Fibroblast of pulmonary artery (primary cell): ENCODE measurements at regions not wholly inside any gene's neighbourhood (a gene's known extent, or its start where the extent isn't known, plus 50 kb on each side); places are given as distances from the start of the nearest gene placed in this dataset.

Source experiments
- DNase-seq: peaks from one replicate; pipeline ENCODE4 v3.0.0-alpha.2; 2010; ENCODE audit warnings: low read depth
- H3K4me3 ChIP-seq: replicated peaks from 2 replicates; pipeline ENCODE4 v1.5.1; 2011; ENCODE audit warnings: low read depth, mild to moderate bottlenecking, control low read depth, low read length, moderate library complexity
- CTCF ChIP-seq: IDR thresholded peaks from 2 replicates; pipeline ENCODE4 v1.5.1; 2011; ENCODE audit warnings: mild to moderate bottlenecking, control low read depth, low read length, inconsistent platforms; ENCODE audit errors: missing control alignments

GRCh38 chr15:93870583-93870982, 360.8 kb upstream of the MCTP2 start:
- DNase-seq = no peak
- TF ChIP-seq CTCF = no peak

GRCh38 chr15:93866948-93867347, 364.4 kb upstream of the MCTP2 start:
- no peak overlapping the region for H3K4me3 ChIP-seq
- no peak for TF ChIP-seq CTCF

More at GRCh38 chr15:93870583-93870982, 360.8 kb upstream of the MCTP2 start:
- no peak overlapping the region for H3K4me3 ChIP-seq

GRCh38 chr15:93866476-93866875, 364.9 kb upstream of the MCTP2 start:
- no peak for DNase-seq
- no peak overlapping the region for H3K4me3 ChIP-seq
- TF ChIP-seq CTCF = no peak

More at GRCh38 chr15:93866948-93867347, 364.4 kb upstream of the MCTP2 start:
- DNase-seq = no peak

GRCh38 chr15:93865586-93865985, 365.8 kb upstream of the MCTP2 start:
- TF ChIP-seq CTCF = no peak
- DNase-seq = no peak
- no peak overlapping the region for H3K4me3 ChIP-seq

GRCh38 chr15:93862791-93863190, 368.6 kb upstream of the MCTP2 start:
- H3K4me3 ChIP-seq = no peak overlapping the region
- no peak for TF ChIP-seq CTCF

GRCh38 chr15:93861956-93862741, 369.2 kb upstream of the MCTP2 start:
- no peak for TF ChIP-seq CTCF
- H3K4me3 ChIP-seq = no peak overlapping the region
- DNase-seq = no peak

More at GRCh38 chr15:93862791-93863190, 368.6 kb upstream of the MCTP2 start:
- DNase-seq = no peak

- no peak overlapping the region for H3K4me3 ChIP-seq
- DNase-seq = no peak
- no peak for TF ChIP-seq CTCF
Observed at GRCh38 chr15:93861413-93861812, 369.9 kb upstream of the MCTP2 start.
